ENCODE measurements at regions not wholly inside any gene's neighbourhood (a gene's known extent, or its start where the extent isn't known, plus 50 kb on each side); places are given as distances from the start of the nearest gene placed in this dataset.
A peak's percentile ranks its signal among the peaks of the same experiment; 100 is the strongest.

GRCh38 chr7:155147172-155147571 is 77.0 kb downstream of the HTR5A start:
- Histone ChIP-seq H3K4me1 (no peaks in the 10 kb centered on the region), H3K36me3 (no peaks in the 10 kb centered on the region), H3K27ac (no peak overlapping the region), H3K27me3 (no peaks in the 10 kb centered on the region), H3K4me3 (no peak overlapping the region), H3K9me3 (no peaks in the 10 kb centered on the region)
- no peak for DNase-seq (ENCODE audit: extremely low spot score in 2 of 2)
- intact Hi-C loops (cut with DNase I), result no loop called here
- no peak for TF ChIP-seq CTCF (IDR thresholded peaks at IDR 0.05)
- no peak for TF ChIP-seq POLR2AphosphoS5 (IDR thresholded peaks at IDR 0.05; ENCODE audit: insufficient read depth in 1 of 2, low read depth in 1 of 2)
- no peak for TF ChIP-seq POLR2A (IDR thresholded peaks at IDR 0.05)

- intact Hi-C loops (cut with DNase I), result no loop called here
- DNase-seq (ENCODE audit: extremely low spot score in 2 of 2), result peak in 1 of 2 donors; percentile 55
- H3K9me3 ChIP-seq, result no peaks in the 10 kb centered on the region
- H3K27ac ChIP-seq, result no peak overlapping the region
- H3K27me3 ChIP-seq, result no peaks in the 10 kb centered on the region
- no peaks in the 10 kb centered on the region for H3K36me3 ChIP-seq
- H3K4me1 ChIP-seq, result no peaks in the 10 kb centered on the region
- no peak overlapping the region for H3K4me3 ChIP-seq
- TF ChIP-seq POLR2AphosphoS5 (IDR thresholded peaks at IDR 0.05; ENCODE audit: insufficient read depth in 1 of 2, low read depth in 1 of 2) (no peak), POLR2A (IDR thresholded peaks at IDR 0.05) (no peak), CTCF (IDR thresholded peaks at IDR 0.05) (no peak)
Measured at GRCh38 chr7:155147624-155148023, 77.5 kb downstream of the HTR5A start.

DNA sequence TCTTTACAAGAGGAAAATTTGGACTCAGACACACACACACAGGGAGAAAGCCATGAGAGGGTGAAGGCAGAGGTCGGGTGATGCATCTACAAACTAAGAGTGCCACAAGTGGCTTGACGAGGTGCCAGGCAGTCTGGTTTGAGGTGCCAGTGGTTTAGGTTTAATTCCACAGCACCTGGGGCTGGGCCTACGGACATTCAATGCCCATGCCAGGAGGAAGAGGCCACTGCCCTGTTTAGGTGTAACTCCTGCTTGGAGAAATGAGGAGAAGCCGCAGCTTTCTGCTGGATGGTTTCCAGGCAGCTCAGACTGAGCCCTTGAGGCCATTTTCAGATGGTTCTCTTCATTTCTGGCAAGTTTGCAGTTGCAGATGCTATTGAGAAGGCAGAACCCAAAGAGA is 83.6 kb downstream of the HTR5A start:
- H3K4me1 ChIP-seq, result no peaks in the 10 kb centered on the region
- intact Hi-C loops (cut with DNase I), result no loop called here
- H3K36me3 ChIP-seq, result no peaks in the 10 kb centered on the region
- no peak overlapping the region for H3K4me3 ChIP-seq
- H3K27me3 ChIP-seq, result no peaks in the 10 kb centered on the region
- no peaks in the 10 kb centered on the region for H3K9me3 ChIP-seq
- H3K27ac ChIP-seq, result no peak overlapping the region
- DNase-seq (ENCODE audit: extremely low spot score in 2 of 2), result no peak
- TF ChIP-seq POLR2A (IDR thresholded peaks at IDR 0.05), result no peak
- TF ChIP-seq POLR2AphosphoS5 (IDR thresholded peaks at IDR 0.05; ENCODE audit: insufficient read depth in 1 of 2, low read depth in 1 of 2), result no peak
- no peak for TF ChIP-seq CTCF (IDR thresholded peaks at IDR 0.05)

DNA sequence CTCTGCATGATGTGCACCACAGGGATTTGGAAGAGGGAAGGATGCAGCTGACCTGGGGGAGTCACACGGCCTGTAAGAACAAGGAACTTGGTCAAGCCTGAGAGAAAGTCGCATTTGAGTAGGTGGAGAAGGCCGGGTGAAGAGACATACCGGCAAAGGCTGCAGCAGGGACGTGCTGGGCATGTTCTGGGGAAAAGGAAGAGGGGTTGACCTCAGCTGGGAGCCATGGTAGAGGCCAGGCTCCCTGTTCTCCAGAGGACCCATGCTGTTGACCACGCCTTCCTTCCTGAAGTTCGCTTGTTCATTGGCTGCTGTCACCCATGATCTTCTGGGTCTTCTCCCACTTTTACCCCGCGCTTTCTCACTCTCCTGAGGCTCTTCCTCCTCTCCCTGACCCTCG is 84.5 kb downstream of the HTR5A start:
- no peaks in the 10 kb centered on the region for H3K27me3 ChIP-seq
- no peak for TF ChIP-seq CTCF (IDR thresholded peaks at IDR 0.05)
- TF ChIP-seq POLR2AphosphoS5 (IDR thresholded peaks at IDR 0.05; ENCODE audit: insufficient read depth in 1 of 2, low read depth in 1 of 2), result no peak
- H3K9me3 ChIP-seq, result no peaks in the 10 kb centered on the region
- no peaks in the 10 kb centered on the region for H3K36me3 ChIP-seq
- H3K4me1 ChIP-seq, result no peaks in the 10 kb centered on the region
- intact Hi-C loops (cut with DNase I), result no loop called here
- H3K4me3 ChIP-seq, result no peak overlapping the region
- H3K27ac ChIP-seq, result no peak overlapping the region
- no peak for DNase-seq (ENCODE audit: extremely low spot score in 2 of 2)

GRCh38 chr7:155161690-155162089 is 91.6 kb downstream of the HTR5A start:
- Histone ChIP-seq H3K4me1 (peaks cover 7% of the 10 kb centered on the region), H3K9me3 (no peaks in the 10 kb centered on the region), H3K36me3 (no peaks in the 10 kb centered on the region), H3K27ac (no peak overlapping the region), H3K27me3 (no peaks in the 10 kb centered on the region), H3K4me3 (no peak overlapping the region)
- no peak for TF ChIP-seq CTCF (IDR thresholded peaks at IDR 0.05)
- TF ChIP-seq POLR2A (IDR thresholded peaks at IDR 0.05), result no peak
- no peak for TF ChIP-seq POLR2AphosphoS5 (IDR thresholded peaks at IDR 0.05; ENCODE audit: insufficient read depth in 1 of 2, low read depth in 1 of 2)
- intact Hi-C loops (cut with DNase I), result no loop called here
- DNase-seq (ENCODE audit: extremely low spot score in 2 of 2), result no peak

Data from vagina (tissue), 2 donors.